Iris pigment epithelial cell (primary cell): ENCODE measurements at regions not wholly inside any gene's neighbourhood (a gene's known extent, or its start where the extent isn't known, plus 50 kb on each side); places are given as distances from the start of the nearest gene placed in this dataset.
A peak's percentile ranks its signal among the peaks of the same experiment; 100 is the strongest.
"Not testable (repeated sequence)": the region's sequence is repeated elsewhere in the genome, so short reads cannot be mapped to it uniquely, and the experiment has no call there.

Experiments
- DNase-seq: peaks from one replicate; pipeline ENCODE4 v3.0.0-alpha.2; 2011; ENCODE audit warnings: low read depth

DNA sequence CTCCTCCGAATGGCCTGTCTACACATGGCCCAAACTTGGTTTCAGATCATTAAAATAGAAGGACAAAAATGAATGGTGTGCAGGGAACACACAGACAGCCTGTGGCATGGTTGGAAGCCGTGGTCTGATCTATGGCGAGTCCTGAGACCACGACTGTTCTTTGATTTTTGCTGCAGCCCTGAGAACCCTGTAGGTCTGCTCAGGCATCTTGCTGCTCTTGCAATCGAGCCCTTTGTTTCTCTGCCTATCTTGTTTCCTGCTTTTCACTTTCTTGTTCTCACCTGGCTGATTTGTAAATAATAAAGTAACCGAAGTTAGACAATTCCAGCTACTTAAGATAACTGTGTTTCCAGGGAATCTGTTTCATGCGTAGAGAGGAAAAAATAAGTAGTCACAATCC is 54.1 kb upstream of the NBPF9 start:
- DNase-seq, result not testable (repeated sequence)

DNA sequence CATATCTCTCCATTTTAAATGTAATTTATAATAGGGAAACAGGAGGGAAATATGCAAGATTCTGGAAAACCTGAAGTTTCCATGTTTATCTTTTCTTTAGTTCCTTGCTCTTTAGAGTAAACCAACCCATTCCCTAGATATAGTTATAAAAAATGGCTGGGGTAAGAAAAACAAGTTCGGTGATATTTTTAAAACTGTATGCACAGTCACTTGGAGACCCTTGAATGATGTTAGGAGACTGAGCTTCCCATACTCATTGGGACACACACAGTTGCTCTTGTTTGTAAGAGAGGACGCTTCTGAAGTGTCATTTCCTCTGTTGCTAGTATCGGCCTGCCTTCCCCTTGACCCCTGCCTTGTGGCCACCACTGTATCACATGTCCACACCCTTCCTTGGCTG is 55.0 kb upstream of the NBPF9 start:
- not testable (repeated sequence) for DNase-seq

DNA sequence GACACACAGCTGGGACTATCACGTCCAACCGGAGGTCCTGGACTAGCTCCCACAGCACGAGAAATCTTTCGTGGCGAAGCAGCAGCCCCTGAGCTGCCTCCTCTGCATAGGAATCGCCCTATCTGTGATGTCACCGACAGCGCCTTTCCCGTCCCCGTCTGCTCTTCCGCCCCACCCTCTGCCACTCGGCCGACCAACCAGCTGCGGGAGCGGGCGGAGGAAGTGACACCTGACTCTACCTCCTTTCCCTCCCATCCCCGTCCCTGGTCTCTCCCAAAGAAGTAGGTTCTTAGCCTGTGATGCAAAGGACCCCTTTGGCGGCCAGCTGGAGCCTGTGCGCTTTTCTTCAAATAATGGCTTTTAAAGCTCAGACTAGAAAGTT is 59.7 kb upstream of the NBPF9 start:
- not testable (repeated sequence) for DNase-seq

DNA sequence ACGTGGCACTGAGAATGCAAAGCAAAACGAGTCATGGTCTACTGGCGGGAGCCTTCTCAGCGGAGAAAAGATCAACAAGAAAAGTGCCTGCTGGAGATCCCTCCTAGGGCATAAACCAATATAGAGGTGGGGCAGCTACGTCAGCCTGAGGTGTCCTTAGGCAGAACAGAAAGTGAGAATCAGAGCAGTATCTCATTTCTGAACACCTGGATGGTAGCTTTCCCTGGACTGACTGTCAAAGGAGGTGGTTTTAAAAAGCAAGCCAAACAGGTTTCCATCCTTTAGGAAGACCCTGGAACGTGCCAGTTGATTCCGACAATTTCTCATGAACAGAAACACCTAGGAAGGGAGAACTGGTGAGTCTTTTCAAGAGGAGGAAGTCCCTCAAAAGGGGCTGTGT is 71.4 kb upstream of the NBPF9 start:
- DNase-seq, result not testable (repeated sequence)

DNA sequence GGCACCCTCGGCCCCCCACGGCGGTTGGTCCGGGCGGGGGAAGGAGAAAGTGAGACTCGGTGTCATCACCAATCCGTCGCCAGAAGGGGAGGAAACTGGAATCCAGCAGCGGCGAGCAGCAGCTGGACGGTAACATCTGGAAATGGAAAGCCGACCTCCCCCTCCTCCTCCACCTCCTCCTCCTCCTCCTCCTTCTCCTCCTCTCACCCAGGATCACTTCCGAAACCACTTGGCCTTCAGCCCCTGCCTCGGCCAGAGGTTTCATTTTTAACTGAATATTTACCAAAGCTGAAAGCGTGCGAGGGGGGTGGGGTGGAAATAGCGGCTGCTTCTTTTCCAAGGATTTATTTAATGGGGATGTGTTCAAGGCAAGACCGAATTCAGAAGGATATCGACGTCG is 72.5 kb upstream of the NBPF9 start:
- not testable (repeated sequence) for DNase-seq

DNA sequence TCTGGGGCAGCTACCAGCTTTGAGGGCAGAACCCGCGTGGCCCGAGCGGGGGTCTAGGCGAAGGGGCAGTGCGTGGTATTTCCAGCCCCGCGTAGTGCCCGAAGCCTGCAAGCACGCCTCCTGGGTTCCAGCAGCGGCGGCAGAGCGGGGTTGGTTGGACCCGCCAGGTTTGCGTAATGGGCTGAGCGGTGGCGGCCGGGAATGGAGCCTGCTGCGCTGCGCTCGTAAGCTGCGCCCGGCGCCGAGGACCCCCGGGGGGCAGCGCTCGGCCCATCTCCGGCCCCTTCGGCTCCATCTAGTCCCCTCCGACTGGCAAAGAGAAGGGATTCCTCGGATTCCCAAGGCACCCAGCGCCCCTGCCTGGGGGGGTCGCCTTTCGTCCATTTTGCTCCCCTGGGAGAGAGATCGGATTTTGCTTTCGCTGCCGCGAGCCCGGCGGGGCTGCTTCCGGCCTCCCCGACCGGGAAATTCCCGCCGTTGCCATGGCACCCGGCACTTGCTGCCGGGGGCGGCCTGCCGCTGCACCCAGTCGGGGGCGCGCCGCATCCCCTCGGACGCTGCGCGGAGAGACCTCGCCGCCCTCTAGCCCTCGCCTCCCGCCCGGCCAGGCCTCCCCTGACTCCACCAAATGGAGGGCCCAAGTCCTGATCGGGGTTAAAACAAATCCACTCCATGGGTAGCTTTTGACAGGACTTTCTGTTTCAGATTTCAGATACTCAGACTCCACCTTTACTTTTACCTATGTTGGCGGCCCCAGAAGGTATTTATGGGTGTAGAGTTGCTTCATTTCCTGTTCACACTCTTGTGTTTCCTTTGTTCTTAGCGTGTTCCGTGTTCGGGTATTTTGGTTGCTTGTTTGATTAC is 73.3 kb upstream of the NBPF9 start:
- peak; percentile 32 for DNase-seq

DNA sequence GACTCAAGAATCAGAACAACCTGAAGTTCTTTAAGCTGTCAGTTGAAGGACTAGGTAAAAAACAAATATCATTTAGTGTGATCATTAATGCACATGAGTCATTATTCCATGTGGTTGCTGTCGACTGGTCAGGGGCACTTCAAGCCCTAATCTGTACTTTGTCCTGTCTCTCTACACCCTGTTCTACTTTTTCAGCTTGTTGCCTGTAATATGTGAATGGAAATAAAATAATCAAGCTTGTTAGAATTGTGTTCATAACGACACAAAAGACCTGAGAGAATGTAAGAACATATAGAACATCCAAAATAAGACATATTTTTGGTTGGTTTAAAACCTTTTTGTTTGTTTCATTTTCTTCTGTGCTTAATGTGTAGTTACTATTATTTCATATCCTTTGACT is 87.4 kb upstream of the NBPF9 start:
- not testable (repeated sequence) for DNase-seq

DNA sequence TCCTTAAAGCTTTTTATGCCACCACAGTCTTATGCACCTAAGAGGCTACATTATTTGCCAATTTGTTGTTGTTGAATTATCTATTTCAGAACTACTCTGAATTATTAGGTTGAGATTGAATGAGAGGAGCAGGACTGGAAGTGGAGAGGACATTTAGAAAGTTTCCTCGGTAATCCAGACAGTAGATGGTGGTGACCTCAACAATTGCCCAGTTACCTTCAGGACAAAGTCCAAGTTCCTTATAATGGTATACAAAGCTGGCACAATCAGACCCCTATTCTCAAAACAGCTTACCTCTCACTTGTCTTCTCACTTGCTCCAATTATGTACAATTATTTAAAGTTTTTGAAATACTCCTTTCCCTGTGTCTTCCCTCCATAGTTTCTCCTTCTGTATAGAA is 93.3 kb upstream of the NBPF9 start:
- DNase-seq, result not testable (repeated sequence)

DNA sequence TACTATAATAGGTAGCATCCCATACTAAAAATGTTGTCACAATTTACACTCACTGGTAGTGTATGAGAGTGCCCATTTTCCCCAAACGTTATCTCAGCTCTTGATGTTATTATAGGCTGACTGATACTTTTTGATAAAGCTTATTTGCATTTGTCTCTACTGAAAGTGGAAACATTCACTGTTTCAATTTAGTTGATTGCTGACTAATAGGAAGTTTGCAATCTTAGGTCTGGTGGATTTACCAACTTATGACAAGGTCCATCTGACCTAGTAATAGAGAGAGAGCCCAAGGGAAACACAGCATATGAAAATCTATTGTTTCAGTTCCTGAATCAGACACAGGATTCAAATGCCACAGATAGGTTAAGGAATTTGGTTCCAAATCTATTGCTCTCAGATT is 97.2 kb upstream of the NBPF9 start:
- peak; percentile 65 for DNase-seq

DNA sequence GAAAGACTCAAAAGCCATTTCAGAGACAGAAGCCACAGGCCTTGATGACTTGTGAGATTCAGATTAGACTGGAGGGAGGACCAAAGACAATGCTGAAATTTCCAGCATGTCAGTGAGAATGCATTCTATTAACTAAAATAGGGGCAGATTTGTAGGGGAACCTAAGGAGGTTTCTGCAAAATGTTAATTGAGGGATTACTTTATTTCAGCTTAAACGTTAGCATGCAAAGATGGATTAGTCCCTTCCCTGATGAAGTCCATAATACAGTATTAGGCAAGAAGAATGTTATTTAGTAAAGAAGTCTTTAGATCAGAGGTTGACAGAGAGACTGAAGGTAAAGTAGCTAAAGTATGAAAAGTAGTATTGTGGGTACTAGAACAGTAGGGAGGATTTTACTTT is 98.9 kb upstream of the NBPF9 start:
- DNase-seq, result not testable (repeated sequence)

DNA sequence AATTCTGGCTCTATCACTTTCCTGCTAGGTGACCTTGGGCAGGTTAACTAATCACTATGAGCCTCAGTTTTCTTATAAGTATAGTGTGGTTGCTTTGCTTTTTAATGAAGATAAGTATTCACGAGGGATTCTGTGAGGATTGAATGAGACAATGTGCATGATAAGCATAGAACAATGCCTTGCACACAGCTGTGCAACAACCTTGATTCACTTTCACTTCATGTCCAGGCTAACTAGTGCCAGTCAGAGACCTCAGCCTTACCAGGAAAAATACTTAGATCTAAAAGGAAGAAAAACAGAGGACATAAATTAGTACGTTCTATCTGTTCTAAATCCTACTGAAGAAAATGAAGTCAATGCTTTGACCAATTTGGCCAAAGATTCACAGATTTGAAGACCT is 101.0 kb upstream of the NBPF9 start:
- DNase-seq, result not testable (repeated sequence)

DNA sequence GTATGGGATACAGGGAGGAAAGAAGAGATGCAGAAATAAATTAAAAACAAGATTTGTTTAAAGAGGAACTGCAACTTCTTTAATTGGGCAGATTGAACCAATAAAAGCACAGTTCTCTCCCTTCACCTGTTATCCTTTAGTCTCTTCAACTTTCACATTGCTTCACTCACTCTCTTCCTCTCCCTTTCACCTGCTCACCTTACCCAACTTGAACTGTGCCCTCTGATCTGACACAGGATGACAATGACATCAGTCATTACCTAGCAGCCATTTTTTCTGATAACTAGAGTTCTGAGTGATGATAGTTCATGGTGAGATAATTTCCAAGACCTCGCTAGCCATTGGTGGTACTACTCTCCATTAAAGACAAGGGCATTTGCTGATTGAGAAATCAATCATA is 105.5 kb upstream of the NBPF9 start:
- not testable (repeated sequence) for DNase-seq

DNA sequence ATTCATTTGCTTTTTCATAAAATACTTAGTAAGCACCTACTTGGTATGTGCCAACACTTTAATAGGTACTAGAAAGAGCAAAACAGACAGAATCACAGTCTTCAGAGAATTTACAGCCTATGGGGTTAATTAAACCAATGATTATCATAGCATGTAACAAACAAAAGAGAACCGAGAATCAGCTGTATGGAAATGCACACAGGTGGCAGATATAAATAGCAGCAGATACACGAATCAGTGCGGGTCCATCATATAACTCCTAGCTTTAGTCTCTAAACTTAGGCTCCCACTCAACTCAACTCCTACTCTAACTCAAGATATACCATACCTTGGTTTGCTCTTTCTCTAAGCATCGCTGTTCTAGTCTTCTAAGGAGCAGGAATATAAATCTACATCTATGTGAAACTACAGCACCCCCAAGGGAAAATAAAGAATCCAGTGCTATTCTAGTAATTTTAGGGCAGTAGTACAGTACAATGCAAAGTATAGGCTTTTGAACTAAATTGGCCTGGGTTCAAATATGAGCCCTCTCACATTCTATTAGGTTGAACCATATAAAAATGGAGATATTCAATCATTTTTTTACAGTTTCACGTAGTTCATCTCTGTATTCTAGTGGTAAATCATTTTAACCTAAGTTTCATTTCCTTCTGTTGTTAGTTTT is 108.5 kb upstream of the NBPF9 start:
- DNase-seq, result not testable (repeated sequence)

DNA sequence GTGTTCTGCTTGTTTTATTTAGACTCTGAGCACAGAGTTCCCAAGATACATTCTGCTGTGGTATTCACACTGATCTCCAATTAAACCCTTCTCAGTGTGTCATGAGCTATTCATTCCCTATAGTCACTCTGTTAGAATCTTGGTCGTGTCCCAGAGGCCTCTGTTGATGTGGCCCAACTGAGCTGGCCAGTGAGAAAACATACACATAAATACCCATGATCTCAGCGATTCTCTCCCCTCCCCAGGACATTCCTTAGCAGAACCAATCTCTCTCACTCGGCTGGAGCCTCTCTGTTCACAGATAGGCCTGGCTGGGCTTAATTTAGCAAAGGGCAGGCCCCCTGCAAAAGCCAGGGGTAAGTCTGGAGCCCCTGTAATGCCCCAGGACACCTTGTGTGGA is 109.6 kb upstream of the NBPF9 start:
- DNase-seq, result not testable (repeated sequence)

DNA sequence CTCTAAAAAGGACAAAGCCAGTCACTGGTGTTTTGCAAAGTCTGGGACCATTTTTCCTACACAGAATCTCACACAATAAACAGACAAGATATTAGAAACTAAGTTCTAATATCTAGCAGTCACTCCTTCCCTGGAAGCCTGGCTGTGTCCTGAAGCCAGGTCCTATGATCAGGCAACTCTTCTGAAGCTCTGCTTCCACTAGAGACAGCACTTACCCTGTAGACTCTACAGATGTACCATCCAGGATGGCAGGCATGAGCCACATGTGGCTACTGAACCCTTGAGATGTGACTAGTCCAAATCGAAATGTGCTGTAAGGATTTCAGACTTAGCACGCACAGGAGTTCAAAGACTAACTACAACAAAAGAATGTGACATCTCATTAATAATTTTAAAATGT is 110.3 kb upstream of the NBPF9 start:
- not testable (repeated sequence) for DNase-seq

DNA sequence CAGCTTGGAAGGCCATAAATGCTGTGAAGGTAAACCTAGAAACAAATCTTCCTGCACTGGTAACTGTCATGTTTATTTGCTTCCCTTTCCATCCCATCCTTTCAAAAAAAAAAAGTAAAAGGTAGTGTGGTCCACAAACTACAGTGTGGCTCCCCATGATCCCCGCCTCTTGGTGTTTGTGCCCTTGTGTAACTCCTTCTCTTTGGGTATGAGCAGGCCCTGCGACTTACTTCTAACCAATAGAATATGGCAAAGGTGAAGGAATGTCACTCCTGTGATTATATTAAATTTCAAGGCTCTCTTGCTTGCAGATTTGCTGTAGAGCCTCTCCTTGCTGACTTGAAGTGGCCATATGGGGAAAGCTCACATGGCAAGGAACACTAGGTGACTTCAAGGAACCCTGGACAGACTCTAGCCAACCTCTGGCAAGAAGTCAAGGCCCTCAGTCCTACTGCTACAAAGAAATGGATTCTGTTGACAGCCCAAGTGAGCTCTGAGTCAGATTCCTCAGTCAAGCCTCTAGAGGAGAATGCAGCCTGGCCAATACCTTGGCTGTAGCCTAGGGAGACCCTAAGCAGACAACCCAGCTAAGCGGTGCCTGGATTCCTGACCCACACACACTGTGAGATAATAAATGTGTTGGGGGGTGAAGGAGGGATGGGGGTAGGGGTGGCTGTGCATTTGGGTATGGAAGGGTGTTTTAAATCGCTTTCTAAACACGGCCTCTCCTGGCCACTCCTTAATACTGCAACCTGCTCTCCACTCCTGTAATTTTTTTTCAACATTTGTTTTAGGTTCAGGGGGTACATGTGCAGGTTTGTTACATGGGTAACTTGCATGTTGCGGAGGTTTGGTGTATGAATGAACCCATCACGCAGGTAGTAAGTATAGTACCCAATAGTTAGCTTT is 115.0 kb upstream of the NBPF9 start:
- peak; percentile 1 for DNase-seq

DNA sequence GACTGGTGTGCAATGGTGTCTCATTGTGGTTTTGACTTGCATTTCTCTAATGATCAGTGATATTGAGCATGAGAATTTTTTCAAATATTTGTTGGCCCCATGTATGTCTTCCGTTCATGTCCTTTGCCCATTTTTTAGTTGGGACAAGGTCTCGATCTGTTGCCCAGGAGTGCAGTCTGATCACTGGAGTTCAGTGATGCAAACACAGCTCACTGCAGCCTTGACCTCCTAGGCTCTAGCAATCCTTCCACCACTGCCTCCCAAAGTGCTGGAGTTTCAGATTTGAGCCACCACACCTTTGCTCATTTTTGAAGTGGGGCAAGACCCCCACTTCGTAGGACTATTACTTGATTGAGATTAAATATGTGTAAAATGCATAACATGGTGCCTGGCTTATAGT is 116.2 kb upstream of the NBPF9 start:
- not testable (repeated sequence) for DNase-seq

DNA sequence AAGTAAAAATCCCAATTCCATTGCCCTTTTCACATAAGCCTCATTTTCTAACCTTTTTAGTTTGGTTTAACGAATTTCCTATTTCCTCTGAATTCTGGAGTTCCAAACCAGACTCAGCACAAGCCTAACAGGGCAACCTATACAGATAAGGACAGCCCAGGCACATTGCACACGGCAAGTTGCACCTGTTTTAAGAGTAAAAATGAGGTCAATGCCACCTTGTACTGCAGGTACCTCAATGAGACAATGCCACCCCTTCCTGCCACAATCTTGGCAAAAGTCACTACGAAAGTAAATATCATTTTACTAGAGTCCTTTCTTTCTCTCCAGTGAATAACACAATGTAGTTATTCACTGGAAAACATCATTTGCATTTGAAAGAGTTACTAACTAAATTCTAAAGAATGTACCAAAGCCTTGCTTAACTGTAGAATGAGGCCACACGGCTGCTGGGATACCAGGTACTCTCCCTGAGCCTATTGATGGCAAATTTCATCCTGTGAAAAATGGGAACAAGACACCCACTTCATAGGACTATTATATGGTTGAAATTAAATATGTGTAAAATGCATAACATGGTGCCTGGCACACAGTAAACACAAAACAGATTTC is 117.2 kb upstream of the NBPF9 start:
- not testable (repeated sequence) for DNase-seq

DNA sequence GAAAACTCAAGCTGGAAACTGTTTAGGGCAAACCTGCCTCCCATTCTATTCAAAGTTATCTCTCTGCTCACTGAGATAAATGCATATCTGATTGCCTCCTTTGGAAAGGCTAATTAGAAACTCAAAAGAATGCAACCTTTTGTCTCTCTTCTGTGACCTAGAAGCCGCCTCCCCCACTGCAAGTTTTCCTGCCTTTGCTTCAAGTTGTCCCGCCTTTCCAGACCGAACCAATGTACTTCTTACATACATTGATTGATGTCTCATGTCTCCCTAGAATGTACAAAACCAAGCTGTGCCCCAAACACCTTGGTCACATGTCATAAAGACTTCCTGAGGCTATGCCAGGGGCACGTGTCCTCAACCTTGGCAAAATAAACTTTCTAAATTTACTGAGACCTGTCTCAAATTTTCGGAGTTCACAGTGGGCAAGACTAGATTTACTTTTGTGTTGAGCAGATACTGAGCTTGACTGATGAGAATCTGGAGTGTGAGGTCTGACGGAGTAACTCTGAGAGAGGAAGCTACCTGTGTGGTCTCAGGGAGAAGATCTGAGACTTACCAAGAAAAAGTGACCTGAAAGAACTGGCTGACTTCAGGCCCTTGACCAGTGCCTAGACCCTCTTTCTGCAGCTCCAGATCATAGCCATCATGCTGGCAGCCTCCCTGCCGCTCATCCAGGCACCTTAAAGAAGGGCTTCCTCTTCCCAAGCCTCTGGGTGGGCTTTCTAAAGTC is 124.7 kb upstream of the NBPF9 start:
- DNase-seq, result not testable (repeated sequence)

DNA sequence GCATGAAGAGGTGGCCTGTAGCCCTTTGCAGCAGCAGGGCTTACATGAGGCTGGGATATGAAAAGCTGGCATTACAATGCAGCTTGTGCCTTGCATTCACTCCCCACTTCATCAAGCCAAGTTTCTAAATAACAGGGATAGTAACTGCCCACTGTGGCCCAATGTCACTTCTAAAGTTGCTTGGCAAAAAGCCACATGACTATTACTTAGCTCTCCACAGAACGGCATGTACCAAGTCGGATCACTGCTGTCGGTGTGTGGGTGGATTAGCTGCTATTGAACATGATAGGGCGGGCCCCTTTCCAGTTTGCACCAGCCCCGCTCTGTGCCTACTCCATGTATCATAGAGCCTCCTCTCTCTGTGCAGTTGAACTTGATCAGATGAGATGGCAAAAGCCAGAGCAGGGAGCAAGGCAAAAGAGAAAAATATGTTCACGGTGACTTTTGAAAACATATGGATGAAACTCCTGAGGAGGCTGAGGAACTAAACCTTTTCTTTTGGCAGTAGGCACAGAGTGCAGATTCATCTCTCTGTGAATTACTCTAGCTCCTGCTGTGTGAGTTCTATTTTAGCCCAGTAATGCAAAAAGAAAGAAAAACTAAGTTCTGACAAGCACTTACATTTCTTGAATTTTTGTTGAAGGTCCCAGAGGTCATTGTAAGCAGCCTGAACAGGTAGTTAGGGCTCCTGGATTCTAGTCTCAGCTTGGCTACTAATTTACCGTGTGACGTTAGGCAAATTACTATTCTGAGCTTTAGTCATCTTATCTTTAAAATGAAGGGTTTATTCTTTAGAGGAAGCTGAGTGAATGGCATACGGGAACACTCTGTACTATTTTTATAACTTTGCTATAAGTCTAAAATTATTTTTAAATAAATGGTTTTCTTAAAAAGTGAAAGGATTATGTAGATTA is 125.6 kb upstream of the NBPF9 start:
- not testable (repeated sequence) for DNase-seq
